ENCODE measurements at regions not wholly inside any gene's neighbourhood (a gene's known extent, or its start where the extent isn't known, plus 50 kb on each side); places are given as distances from the start of the nearest gene placed in this dataset.

DNA sequence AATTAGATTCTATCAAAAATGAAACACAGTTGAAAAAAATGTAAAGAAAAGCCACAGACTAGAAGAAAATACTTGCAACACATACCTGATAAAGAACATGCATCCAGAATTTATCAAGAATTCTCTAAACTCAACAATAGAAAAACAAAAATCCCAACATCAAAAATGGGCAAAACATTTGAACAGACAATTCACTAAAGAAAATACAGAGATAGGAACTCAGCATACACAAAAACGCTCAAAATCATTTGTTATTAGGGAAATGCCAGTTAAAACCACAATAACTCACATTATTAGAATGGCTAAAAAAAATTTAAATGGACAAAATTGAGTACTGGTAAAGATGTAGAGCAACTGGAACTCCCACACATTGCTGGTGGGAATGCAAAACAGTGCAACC is 311.0 kb upstream of the PRDM1 start:
- H3K4me1 Mint-ChIP-seq, result no peaks in the 10 kb centered on the region
- no peak overlapping the region for H3K27ac Mint-ChIP-seq (ENCODE audit: low read depth)
- no peak overlapping the region for H3K4me3 Mint-ChIP-seq
- ATAC-seq (replicated peaks; ENCODE audit: extremely low read depth, poor library complexity, severe bottlenecking), result no peak
- H3K27me3 Mint-ChIP-seq, result no peaks in the 10 kb centered on the region
- H3K9me3 Mint-ChIP-seq, result peaks cover 10% of the 10 kb centered on the region
- no peak for DNase-seq (ENCODE audit: low spot score in 2 of 2)
- H3K36me3 Mint-ChIP-seq (ENCODE audit: insufficient read depth), result peaks cover 1% of the 10 kb centered on the region

DNA sequence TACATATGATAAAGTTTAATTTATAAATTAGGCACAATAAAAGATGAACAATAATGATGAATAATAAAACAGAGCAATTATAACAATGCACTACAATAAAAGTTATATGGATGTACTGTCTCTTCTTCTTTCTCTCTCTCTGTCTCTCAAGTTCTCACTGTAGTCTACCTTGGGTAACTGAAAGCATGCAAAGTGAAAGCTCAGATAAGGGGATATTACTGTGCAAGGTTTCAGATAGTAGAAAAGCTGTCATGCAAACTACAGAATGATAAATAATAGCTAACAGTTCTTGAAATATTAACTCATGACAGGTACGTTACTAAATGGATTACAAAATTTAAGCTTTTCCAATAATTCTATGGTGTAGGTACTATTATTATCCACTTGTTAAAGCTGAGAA is 311.9 kb upstream of the PRDM1 start:
- Mint-ChIP-seq H3K36me3 (ENCODE audit: insufficient read depth) (peaks cover 1% of the 10 kb centered on the region), H3K27me3 (no peaks in the 10 kb centered on the region), H3K4me3 (no peak overlapping the region), H3K9me3 (peaks cover 10% of the 10 kb centered on the region), H3K4me1 (no peaks in the 10 kb centered on the region), H3K27ac (ENCODE audit: low read depth) (no peak overlapping the region)
- DNase-seq (ENCODE audit: low spot score in 2 of 2) (no peak), ATAC-seq (replicated peaks; ENCODE audit: extremely low read depth, poor library complexity, severe bottlenecking) (no peak)

DNA sequence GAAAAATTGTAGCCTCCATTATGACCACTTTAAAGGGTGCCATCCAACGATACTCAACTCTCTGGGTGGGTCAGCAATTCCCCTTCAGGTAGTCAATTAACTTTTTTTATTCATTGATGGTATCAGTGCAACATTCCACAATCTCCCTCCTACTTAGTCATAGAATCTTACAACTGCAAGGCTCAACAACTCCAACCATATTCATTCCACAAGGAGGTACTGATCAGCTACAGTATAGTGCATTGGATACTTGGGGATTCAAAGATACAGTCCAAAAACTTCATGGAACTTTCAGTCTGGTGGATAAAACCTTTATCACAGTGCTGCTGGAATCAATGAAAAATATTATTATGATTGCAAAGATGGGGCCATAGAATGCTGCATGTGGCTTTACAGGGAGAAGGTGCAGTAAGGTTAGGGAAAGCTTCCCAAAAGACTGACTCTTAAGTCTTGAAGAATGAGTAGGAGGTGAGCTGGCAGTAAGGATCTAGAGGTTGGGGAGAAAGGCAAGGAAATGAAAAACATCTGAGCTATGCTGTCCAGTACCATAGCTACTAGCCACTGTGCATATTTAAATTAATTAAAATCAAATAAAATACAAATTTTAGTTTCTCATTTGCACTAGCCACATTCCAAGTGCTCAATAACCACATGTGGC is 314.7 kb upstream of the PRDM1 start:
- Mint-ChIP-seq H3K4me1 (no peaks in the 10 kb centered on the region), H3K4me3 (no peak overlapping the region), H3K27me3 (no peaks in the 10 kb centered on the region), H3K9me3 (peaks cover 10% of the 10 kb centered on the region), H3K27ac (ENCODE audit: low read depth) (no peak overlapping the region), H3K36me3 (ENCODE audit: insufficient read depth) (peaks cover 1% of the 10 kb centered on the region)
- ATAC-seq (replicated peaks; ENCODE audit: extremely low read depth, poor library complexity, severe bottlenecking) (no peak), DNase-seq (ENCODE audit: low spot score in 2 of 2) (no peak)

DNA sequence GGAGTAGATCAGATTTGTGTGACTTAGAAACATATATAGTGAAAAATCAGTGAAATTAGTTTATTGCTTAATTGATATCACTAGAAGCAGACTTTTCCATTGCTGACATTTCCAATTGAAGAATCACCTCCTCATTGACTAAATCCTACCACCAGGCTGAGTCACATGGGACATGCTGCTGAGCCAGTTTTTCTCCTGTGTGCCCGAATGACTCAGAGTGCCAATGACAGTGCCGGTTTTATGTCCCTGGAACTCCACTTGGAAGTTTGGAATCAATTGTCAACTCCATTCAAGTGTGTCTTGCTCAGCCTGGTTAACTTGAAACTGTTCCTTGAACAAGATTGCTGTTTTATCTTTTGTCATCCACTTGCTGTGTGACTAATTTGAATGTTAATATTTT is 316.1 kb upstream of the PRDM1 start:
- Mint-ChIP-seq H3K9me3 (peaks cover under 1% of the 10 kb centered on the region), H3K4me1 (no peaks in the 10 kb centered on the region), H3K4me3 (no peak overlapping the region), H3K27me3 (no peaks in the 10 kb centered on the region), H3K36me3 (ENCODE audit: insufficient read depth) (no peaks in the 10 kb centered on the region), H3K27ac (ENCODE audit: low read depth) (no peak overlapping the region)
- ATAC-seq (replicated peaks; ENCODE audit: extremely low read depth, poor library complexity, severe bottlenecking), result no peak
- no peak for DNase-seq (ENCODE audit: low spot score in 2 of 2)

DNA sequence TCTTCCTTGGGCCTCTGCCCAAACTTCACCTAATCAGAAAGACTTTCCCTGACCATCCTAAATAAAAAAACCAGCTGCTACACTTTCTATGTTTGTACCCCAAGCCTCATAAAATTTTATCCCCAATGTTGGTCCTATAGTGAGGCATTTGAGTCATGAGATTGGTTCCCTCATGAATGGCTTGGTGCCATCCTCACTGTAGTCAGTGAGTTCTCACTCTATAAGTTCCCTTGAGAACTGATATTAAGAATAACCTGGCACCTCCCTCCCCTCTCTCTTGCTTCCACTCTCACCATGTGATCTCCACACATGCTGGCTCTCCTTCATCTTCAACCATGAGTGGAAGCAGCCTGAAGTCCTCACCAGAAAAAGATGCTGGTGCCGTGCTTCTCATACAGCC is 316.9 kb upstream of the PRDM1 start:
- H3K36me3 Mint-ChIP-seq (ENCODE audit: insufficient read depth), result no peaks in the 10 kb centered on the region
- H3K4me3 Mint-ChIP-seq, result no peak overlapping the region

DNA sequence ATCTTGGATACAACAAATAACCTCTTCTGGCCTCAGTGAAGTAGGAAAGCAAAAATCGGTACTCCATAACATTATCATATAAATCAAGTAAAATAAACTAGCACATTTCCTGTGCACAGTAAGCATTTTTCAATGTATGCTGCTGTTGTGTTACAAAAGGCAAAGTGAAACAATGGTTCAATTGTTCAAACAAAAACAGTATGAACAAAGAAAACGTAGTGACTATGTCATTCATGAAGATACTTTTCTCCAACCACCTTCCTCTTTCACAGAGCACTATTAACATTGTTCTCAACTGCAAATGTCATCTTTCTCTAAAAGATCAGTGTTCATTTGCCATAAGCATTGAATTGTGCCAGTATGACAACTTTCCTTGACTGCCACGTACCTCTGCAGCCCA is 318.6 kb upstream of the PRDM1 start:
- no peak overlapping the region for H3K4me3 Mint-ChIP-seq
- H3K4me1 Mint-ChIP-seq, result no peaks in the 10 kb centered on the region
- no peaks in the 10 kb centered on the region for H3K27me3 Mint-ChIP-seq
- ATAC-seq (replicated peaks; ENCODE audit: extremely low read depth, poor library complexity, severe bottlenecking), result no peak
- no peak for DNase-seq (ENCODE audit: low spot score in 2 of 2)
- peaks cover 2% of the 10 kb centered on the region for H3K36me3 Mint-ChIP-seq (ENCODE audit: insufficient read depth)
- H3K9me3 Mint-ChIP-seq, result no peaks in the 10 kb centered on the region
- H3K27ac Mint-ChIP-seq (ENCODE audit: low read depth), result no peak overlapping the region

More for the DNA sequence above, 316.9 kb upstream of the PRDM1 start:
- ATAC-seq (replicated peaks; ENCODE audit: extremely low read depth, poor library complexity, severe bottlenecking) (no peak), DNase-seq (ENCODE audit: low spot score in 2 of 2) (no peak)
- Mint-ChIP-seq H3K4me1 (no peaks in the 10 kb centered on the region), H3K27ac (ENCODE audit: low read depth) (no peak overlapping the region), H3K27me3 (no peaks in the 10 kb centered on the region), H3K9me3 (no peaks in the 10 kb centered on the region)

DNA sequence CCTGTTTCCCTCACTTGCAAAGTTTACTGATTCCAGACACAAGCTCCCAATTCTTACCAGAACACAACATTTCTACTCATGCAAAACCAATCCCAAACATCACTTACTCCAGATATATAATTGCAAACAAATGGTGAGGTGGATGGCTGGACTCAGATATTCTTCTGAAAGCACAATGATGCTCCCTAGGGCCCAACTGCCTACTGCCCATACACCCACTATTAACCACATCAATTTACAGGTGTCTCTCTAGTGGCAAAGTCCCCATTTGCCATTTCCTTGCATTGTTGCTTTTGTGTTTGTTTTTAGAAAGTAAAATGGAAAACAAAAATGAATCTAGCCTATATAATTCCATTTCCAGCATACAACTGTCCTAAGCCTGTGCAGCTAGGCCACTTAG is 320.9 kb upstream of the PRDM1 start:
- no peak for ATAC-seq (replicated peaks; ENCODE audit: extremely low read depth, poor library complexity, severe bottlenecking)
- no peaks in the 10 kb centered on the region for H3K9me3 Mint-ChIP-seq

DNA sequence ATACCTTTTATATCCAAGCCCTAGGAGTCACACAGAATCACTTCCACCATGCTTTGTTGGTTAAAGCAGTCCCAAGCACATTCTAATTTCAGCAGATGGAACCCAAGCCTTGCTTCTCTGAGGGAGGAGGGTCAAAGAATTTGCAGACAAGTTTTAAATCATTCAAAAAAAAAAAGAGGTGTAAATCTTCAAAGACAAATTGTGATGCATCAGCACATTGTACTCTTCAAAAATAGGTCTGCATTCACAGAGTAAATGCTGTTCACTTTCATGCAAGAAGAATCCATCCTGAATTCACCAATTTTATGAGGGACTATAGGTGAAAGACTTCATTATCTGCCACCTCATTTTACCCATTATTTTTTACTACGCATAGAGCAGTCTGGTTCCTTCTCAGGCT is 321.8 kb upstream of the PRDM1 start:
- H3K36me3 Mint-ChIP-seq (ENCODE audit: insufficient read depth), result peaks cover 2% of the 10 kb centered on the region
- H3K27me3 Mint-ChIP-seq, result no peaks in the 10 kb centered on the region
- DNase-seq (ENCODE audit: low spot score in 2 of 2), result no peak

More for the DNA sequence above, 320.9 kb upstream of the PRDM1 start:
- peaks cover 2% of the 10 kb centered on the region for H3K36me3 Mint-ChIP-seq (ENCODE audit: insufficient read depth)
- DNase-seq (ENCODE audit: low spot score in 2 of 2), result no peak
- H3K27ac Mint-ChIP-seq (ENCODE audit: low read depth), result no peak overlapping the region
- H3K4me1 Mint-ChIP-seq, result no peaks in the 10 kb centered on the region
- H3K4me3 Mint-ChIP-seq, result no peak overlapping the region
- no peaks in the 10 kb centered on the region for H3K27me3 Mint-ChIP-seq

DNA sequence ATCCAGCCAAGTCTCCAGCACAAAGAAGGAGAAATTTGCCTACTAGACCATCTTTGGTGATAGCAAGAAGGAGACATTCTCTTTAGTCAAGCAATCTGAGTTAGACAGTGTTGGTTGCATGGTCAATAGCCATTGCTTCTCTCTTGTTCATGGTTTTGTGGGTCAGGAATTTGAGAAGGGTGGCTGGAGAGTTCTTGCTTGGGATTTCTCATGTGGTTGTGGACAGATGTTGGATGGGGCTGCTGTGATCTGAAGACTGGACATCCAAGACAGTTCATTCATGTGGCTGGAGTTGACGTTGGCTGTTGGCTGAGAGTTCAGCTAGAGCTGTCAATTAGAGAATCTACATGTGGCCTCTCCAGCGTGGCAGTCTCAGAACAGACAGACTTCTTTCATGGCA is 322.3 kb upstream of the PRDM1 start:
- Mint-ChIP-seq H3K4me3 (no peak overlapping the region), H3K27ac (ENCODE audit: low read depth) (no peak overlapping the region), H3K36me3 (ENCODE audit: insufficient read depth) (peaks cover 2% of the 10 kb centered on the region), H3K9me3 (no peaks in the 10 kb centered on the region), H3K27me3 (no peaks in the 10 kb centered on the region), H3K4me1 (no peaks in the 10 kb centered on the region)
- DNase-seq (ENCODE audit: low spot score in 2 of 2) (no peak), ATAC-seq (replicated peaks; ENCODE audit: extremely low read depth, poor library complexity, severe bottlenecking) (no peak)

More for the DNA sequence above, 321.8 kb upstream of the PRDM1 start:
- Mint-ChIP-seq H3K4me3 (no peak overlapping the region), H3K9me3 (no peaks in the 10 kb centered on the region), H3K27ac (ENCODE audit: low read depth) (no peak overlapping the region), H3K4me1 (no peaks in the 10 kb centered on the region)
- no peak for ATAC-seq (replicated peaks; ENCODE audit: extremely low read depth, poor library complexity, severe bottlenecking)

DNA sequence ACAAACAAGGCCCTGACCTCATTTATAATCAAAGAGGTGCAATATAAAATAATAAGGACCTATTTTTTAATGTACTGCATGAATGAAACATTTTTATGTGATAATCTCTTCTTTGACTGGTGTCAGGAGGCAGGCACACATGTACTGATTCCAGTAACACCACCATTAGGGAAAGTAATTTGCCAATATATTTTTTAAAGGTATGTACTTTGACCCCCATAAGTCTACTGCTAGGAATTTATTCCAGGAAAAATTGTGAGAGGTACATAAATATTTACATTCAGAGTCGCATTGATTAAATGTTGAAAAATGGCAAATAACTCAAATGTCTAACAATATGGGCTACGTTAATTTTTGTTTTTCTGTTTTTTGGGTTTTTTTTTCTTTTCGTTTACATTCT is 325.4 kb upstream of the PRDM1 start:
- H3K27ac Mint-ChIP-seq (ENCODE audit: low read depth), result no peak overlapping the region
- H3K4me3 Mint-ChIP-seq, result no peak overlapping the region
- peaks cover 2% of the 10 kb centered on the region for H3K36me3 Mint-ChIP-seq (ENCODE audit: insufficient read depth)
- H3K4me1 Mint-ChIP-seq, result peaks cover 6% of the 10 kb centered on the region
- DNase-seq (ENCODE audit: low spot score in 2 of 2) (no peak), ATAC-seq (replicated peaks; ENCODE audit: extremely low read depth, poor library complexity, severe bottlenecking) (no peak)
- H3K27me3 Mint-ChIP-seq, result no peaks in the 10 kb centered on the region
- H3K9me3 Mint-ChIP-seq, result no peaks in the 10 kb centered on the region

DNA sequence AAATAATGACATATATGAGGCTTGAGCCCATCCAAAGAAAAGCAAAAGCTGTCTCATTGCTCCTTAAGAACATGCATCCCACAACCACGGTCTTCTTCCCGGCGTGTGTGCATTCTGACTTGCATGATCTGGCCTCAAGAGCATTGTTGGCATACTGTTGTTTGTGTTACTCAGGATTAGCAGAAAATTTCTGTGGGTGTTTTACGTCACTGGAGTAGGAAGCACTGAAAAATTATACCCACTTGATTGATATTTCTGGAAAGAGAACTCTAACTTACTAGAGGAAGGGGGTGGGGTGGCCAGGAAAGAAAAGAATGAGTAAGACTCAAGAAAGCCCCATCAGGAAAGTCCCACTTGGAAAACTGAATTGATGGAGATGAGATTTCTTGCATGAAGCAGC is 326.2 kb upstream of the PRDM1 start:
- Mint-ChIP-seq H3K9me3 (no peaks in the 10 kb centered on the region), H3K4me1 (peaks cover 6% of the 10 kb centered on the region), H3K27me3 (no peaks in the 10 kb centered on the region), H3K36me3 (ENCODE audit: insufficient read depth) (peaks cover 2% of the 10 kb centered on the region), H3K27ac (ENCODE audit: low read depth) (no peak overlapping the region), H3K4me3 (no peak overlapping the region)
- DNase-seq (ENCODE audit: low spot score in 2 of 2), result no peak
- no peak for ATAC-seq (replicated peaks; ENCODE audit: extremely low read depth, poor library complexity, severe bottlenecking)

DNA sequence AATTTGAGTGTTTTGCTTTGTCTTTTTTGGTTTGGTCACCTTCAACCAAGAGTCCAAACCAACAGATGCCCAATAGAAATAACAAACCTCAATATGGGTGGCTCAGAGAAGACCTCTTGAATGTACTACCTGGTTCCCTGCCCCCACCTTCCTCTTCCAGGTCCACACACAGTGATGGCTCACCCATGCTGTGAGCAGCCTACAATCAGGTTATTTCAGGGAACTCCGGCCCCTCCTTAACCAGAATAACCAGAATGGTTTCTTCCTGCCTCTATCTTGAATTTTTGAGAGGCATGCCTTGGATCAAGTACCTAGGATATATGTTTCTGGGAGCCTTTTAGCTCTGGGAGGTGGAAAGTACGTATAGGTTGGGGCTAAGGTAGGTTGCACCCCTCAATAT is 327.1 kb upstream of the PRDM1 start:
- Mint-ChIP-seq H3K9me3 (no peaks in the 10 kb centered on the region), H3K4me3 (no peak overlapping the region), H3K27me3 (no peaks in the 10 kb centered on the region), H3K27ac (ENCODE audit: low read depth) (no peak overlapping the region), H3K36me3 (ENCODE audit: insufficient read depth) (peaks cover 2% of the 10 kb centered on the region), H3K4me1 (peaks cover 6% of the 10 kb centered on the region)
- no peak for DNase-seq (ENCODE audit: low spot score in 2 of 2)
- no peak for ATAC-seq (replicated peaks; ENCODE audit: extremely low read depth, poor library complexity, severe bottlenecking)

DNA sequence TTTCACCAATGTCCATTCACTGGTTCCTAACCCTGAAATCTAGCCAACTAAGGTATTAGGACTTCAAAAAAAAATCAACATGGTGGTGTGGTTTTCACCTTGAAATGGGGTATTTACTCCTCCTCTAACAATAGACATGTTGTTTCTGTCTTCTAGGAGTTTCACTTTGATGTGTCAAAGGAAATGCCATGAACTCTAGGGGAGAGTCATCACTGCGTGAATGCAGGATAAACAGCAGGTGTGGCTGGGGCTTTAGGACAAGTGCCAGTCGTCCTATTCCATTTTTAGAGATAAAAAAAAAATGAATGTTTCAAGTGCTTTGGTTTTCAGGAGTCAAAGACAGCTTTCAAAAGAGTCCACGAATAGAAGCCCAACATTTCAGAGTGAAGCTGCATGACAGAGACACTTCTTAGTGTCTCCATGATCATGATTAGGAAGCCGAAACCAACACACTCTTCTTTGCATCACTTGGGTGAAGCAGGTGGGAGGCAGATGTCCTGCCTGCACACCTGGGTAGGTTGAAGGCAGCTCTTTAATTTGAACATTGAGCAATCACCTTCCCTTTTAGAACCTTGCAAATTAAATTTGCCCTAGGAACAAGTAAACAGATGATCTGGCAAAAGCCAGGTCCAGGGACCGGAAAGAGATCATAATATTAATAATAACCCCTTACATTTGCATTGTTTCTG is 328.5 kb upstream of the PRDM1 start:
- no peak for ATAC-seq (replicated peaks; ENCODE audit: extremely low read depth, poor library complexity, severe bottlenecking)
- H3K4me1 Mint-ChIP-seq, result peaks cover 6% of the 10 kb centered on the region
- H3K9me3 Mint-ChIP-seq, result no peaks in the 10 kb centered on the region

More for the DNA sequence above, 328.5 kb upstream of the PRDM1 start:
- Mint-ChIP-seq H3K4me3 (no peak overlapping the region), H3K27me3 (no peaks in the 10 kb centered on the region), H3K27ac (ENCODE audit: low read depth) (no peak overlapping the region), H3K36me3 (ENCODE audit: insufficient read depth) (no peaks in the 10 kb centered on the region)
- DNase-seq (ENCODE audit: low spot score in 2 of 2), result no peak

Measured in central memory CD8-positive, alpha-beta T cell (primary cell).